Stimulated activated naive CD8-positive, alpha-beta T cell treated with anti-CD3 and anti-CD28 coated beads, Interleukin-15, Interleukin-2, amounts not matched to agents 100 U/mL and 50 U/mL, for 24 hours (primary cell): ENCODE measurements at regions not wholly inside any gene's neighbourhood (a gene's known extent, or its start where the extent isn't known, plus 50 kb on each side); places are given as distances from the start of the nearest gene placed in this dataset.
"Not testable (repeated sequence)": the region's sequence is repeated elsewhere in the genome, so short reads cannot be mapped to it uniquely, and the experiment has no call there.

Source experiments
- ATAC-seq: fragments of 150-1000 bp; cut with Tn5 transposase; one replicate; pipeline ENCODE4 v1.10.0; 2021
- DNase-seq: peaks from one replicate; pipeline ENCODE4 v3.0.0; 2021

GRCh38 chr2:16722677-16723076, 57.0 kb upstream of the CYRIA start:
- DNase-seq (no peak), ATAC-seq (no peak)

GRCh38 chr2:16722126-16722525, 56.5 kb upstream of the CYRIA start:
- DNase-seq = no peak
- no peak for ATAC-seq

GRCh38 chr2:16721529-16721928, 55.9 kb upstream of the CYRIA start:
- not testable (repeated sequence) for ATAC-seq, DNase-seq

- DNase-seq, ATAC-seq: not testable (repeated sequence)
Observed at GRCh38 chr2:16720737-16721136, 55.1 kb upstream of the CYRIA start.

GRCh38 chr2:16719485-16719808, 53.8 kb upstream of the CYRIA start:
- ATAC-seq (no peak), DNase-seq (no peak)

GRCh38 chr2:16718576-16719484, 53.2 kb upstream of the CYRIA start:
- DNase-seq (no peak), ATAC-seq (no peak)

GRCh38 chr2:16717477-16717876, 51.8 kb upstream of the CYRIA start:
- DNase-seq (no peak), ATAC-seq (no peak)

- ATAC-seq = no peak
Observed at GRCh38 chr2:16716944-16717343, 51.3 kb upstream of the CYRIA start.

GRCh38 chr2:16716024-16716423, 50.4 kb upstream of the CYRIA start:
- ATAC-seq = no peak
- no peak for DNase-seq

More at GRCh38 chr2:16716944-16717343, 51.3 kb upstream of the CYRIA start:
- DNase-seq = no peak
